ENCODE measurements at regions not wholly inside any gene's neighbourhood (a gene's known extent, or its start where the extent isn't known, plus 50 kb on each side); places are given as distances from the start of the nearest gene placed in this dataset.

DNA sequence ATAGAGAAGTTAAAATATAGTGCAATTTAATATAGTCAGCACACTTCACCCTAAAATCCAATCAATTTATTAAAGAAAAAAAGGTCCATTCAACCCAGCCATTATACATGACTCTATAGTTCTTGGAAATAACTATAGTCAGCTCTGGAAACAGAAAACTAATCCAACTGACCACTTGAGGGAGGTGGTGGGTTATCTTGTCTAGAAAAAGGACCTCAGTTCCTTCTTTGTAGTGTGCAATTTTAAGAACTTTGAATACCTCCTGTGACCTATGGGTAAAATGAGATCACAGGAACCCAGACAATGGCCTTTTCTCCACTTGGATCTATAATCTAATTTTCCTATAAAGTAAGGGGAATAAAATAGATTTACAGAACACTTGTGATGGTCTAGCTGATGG is 163.6 kb upstream of the CENPW start:
- DNase-seq (ENCODE audit: extremely low read depth, low read depth) = peak; percentile 7
- H3K4me3 ChIP-seq (replicated peaks; ENCODE audit: low read depth, low read length) = no peak overlapping the region
- TF ChIP-seq, protein P1, sequence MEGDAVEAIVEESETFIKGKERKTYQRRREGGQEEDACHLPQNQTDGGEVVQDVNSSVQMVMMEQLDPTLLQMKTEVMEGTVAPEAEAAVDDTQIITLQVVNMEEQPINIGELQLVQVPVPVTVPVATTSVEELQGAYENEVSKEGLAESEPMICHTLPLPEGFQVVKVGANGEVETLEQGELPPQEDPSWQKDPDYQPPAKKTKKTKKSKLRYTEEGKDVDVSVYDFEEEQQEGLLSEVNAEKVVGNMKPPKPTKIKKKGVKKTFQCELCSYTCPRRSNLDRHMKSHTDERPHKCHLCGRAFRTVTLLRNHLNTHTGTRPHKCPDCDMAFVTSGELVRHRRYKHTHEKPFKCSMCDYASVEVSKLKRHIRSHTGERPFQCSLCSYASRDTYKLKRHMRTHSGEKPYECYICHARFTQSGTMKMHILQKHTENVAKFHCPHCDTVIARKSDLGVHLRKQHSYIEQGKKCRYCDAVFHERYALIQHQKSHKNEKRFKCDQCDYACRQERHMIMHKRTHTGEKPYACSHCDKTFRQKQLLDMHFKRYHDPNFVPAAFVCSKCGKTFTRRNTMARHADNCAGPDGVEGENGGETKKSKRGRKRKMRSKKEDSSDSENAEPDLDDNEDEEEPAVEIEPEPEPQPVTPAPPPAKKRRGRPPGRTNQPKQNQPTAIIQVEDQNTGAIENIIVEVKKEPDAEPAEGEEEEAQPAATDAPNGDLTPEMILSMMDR (IDR thresholded peaks at IDR 0.05; ENCODE audit: low read depth, low read length, missing control alignments) = peak; percentile 26

GRCh38 chr6:126180585-126180984 is 159.3 kb upstream of the CENPW start:
- TF ChIP-seq, protein P1 (IDR thresholded peaks at IDR 0.05; ENCODE audit: low read depth, low read length, missing control alignments) = no peak
- no peak overlapping the region for H3K4me3 ChIP-seq (replicated peaks; ENCODE audit: low read depth, low read length)
- peak; percentile 62 for DNase-seq (ENCODE audit: extremely low read depth, low read depth)

DNA sequence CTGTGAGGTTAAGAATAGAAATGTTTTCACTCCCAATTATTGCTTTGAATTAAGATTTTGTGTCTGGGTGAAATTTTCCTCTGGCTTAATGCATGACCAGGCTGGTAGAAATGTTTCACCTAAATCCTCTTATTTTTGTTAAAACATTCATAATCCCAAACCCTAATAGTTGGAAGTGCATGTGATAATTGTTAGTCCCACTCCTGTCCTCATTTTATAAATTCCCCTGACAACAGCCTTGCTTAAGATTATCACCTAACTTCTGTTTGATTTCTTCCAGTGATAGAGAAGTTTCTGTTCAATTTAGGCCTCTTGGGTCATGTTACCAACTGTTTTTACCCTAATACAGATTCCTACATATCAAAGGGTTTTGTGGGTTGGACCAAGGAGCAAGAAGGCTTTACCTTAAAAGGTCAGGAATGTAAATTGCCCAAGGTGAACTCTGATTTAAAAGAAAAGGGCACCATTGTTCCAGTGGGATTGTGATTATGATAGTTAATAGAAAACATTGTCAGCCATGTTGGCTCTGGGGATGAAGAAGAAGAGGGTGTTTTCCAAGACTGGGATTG is 158.7 kb upstream of the CENPW start:
- DNase-seq (ENCODE audit: extremely low read depth, low read depth) = no peak
- H3K4me3 ChIP-seq (replicated peaks; ENCODE audit: low read depth, low read length) = no peak overlapping the region
- TF ChIP-seq, protein P1 (IDR thresholded peaks at IDR 0.05; ENCODE audit: low read depth, low read length, missing control alignments) = no peak

DNA sequence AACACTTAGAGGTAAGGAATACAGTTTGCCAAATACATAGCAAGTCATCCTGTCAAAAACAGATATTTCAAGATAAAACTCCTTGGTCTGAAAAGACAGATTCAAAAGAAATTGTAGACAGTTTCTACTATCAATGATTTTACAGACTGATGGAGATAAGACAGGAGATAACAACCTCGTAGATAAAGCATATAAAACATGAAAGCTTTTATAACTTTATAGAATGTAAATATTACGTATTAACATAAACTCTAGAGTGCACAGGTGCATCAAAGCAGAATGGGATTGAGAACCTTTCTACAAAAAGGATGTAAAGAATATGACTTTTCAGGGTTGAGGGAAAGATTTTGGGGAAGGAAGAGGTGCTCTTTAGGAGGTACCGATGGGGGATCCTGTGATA is 158.0 kb upstream of the CENPW start:
- TF ChIP-seq, protein P1 (IDR thresholded peaks at IDR 0.05; ENCODE audit: low read depth, low read length, missing control alignments) = no peak
- H3K4me3 ChIP-seq (replicated peaks; ENCODE audit: low read depth, low read length) = no peak overlapping the region
- no peak for DNase-seq (ENCODE audit: extremely low read depth, low read depth)

DNA sequence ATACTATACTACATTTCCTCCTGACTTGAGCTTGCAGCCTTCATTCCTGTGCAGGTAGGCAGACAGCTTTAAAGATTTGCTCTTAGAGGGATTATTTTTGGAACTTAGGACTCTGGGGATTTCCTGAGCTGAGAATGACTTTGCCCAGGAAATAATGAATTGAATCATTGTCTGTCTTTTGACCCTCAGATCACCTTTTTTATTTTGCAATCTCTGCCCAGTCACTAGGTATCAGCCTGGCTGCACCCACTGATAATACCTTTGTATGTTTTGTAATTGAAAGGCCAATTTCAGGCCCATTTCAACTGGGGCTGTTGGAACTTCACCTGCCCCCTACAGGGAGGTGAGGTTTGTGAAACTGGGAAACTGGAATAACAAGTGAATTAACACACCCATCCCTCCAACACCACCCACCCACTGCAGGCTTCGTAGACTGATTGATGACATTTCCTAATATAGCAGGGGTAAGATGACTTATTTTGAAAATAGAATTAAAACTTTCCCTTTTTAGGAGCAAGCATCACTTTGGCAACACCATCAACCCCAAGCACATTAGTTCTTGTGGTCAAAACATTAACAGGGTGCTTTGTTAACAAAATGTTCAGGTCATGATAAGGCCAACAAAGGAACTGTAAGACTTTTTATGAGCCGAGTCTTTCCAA is 157.1 kb upstream of the CENPW start:
- TF ChIP-seq, protein P1 (IDR thresholded peaks at IDR 0.05; ENCODE audit: low read depth, low read length, missing control alignments) = no peak
- DNase-seq (ENCODE audit: extremely low read depth, low read depth) = no peak
- no peak overlapping the region for H3K4me3 ChIP-seq (replicated peaks; ENCODE audit: low read depth, low read length)

GRCh38 chr6:126185774-126186173 is 154.1 kb upstream of the CENPW start:
- TF ChIP-seq, protein P1 (IDR thresholded peaks at IDR 0.05; ENCODE audit: low read depth, low read length, missing control alignments) = no peak
- DNase-seq (ENCODE audit: extremely low read depth, low read depth) = no peak
- no peak overlapping the region for H3K4me3 ChIP-seq (replicated peaks; ENCODE audit: low read depth, low read length)

Measured in HFF-Myc (cell line).